ENCODE measurements at regions not wholly inside any gene's neighbourhood (a gene's known extent, or its start where the extent isn't known, plus 50 kb on each side); places are given as distances from the start of the nearest gene placed in this dataset.
"Not testable (repeated sequence)": the region's sequence is repeated elsewhere in the genome, so short reads cannot be mapped to it uniquely, and the experiment has no call there.

- no peak for DNase-seq
Observed at GRCh38 chr1:70556541-70556940, 145.5 kb downstream of the CTH start.

- no peak for DNase-seq
Observed at GRCh38 chr1:70567167-70567566, 156.1 kb downstream of the CTH start.

GRCh38 chr1:70571191-70571590 is 160.1 kb downstream of the CTH start:
- no peak for DNase-seq

- DNase-seq = no peak
Observed at GRCh38 chr1:70573317-70573843, 162.3 kb downstream of the CTH start.

- no peak for DNase-seq
Observed at GRCh38 chr1:70581661-70582060, 170.6 kb downstream of the CTH start.

- DNase-seq = no peak
Observed at GRCh38 chr1:70583522-70583921, 172.5 kb downstream of the CTH start.

- no peak for DNase-seq
Observed at GRCh38 chr1:70586046-70586445, 175.0 kb downstream of the CTH start.

GRCh38 chr1:70587872-70588366 is 176.9 kb downstream of the CTH start:
- no peak for DNase-seq

- DNase-seq = not testable (repeated sequence)
Observed at GRCh38 chr1:70593551-70593950, 182.5 kb downstream of the CTH start.

- DNase-seq = no peak
Observed at GRCh38 chr1:70608815-70609214, 197.7 kb downstream of the CTH start.

- DNase-seq = not testable (repeated sequence)
Observed at GRCh38 chr1:70610164-70610563, 199.1 kb downstream of the CTH start.

GRCh38 chr1:70616946-70617345 is 205.9 kb downstream of the CTH start:
- DNase-seq = no peak

- no peak for DNase-seq
Observed at GRCh38 chr1:70617728-70618127, 206.7 kb downstream of the CTH start.

GRCh38 chr1:70627910-70628309 is 216.8 kb downstream of the CTH start:
- no peak for DNase-seq

- DNase-seq = no peak
Observed at GRCh38 chr1:70628973-70629372, 217.9 kb downstream of the CTH start.

- DNase-seq = no peak
Observed at GRCh38 chr1:70633004-70633403, 221.9 kb downstream of the CTH start.

GRCh38 chr1:70635868-70636267 is 224.8 kb downstream of the CTH start:
- DNase-seq = no peak

GRCh38 chr1:70641868-70642267 is 230.8 kb downstream of the CTH start:
- no peak for DNase-seq

- no peak for DNase-seq
Observed at GRCh38 chr1:70656361-70656760, 245.3 kb downstream of the CTH start.

GRCh38 chr1:70659891-70660290 is 248.8 kb downstream of the CTH start:
- DNase-seq = no peak

- DNase-seq = no peak
Observed at GRCh38 chr1:70666381-70667140, 255.5 kb downstream of the CTH start.

GRCh38 chr1:70667494-70668170 is 256.6 kb downstream of the CTH start:
- DNase-seq = no peak

- DNase-seq = no peak
Observed at GRCh38 chr1:70671006-70671405, 259.9 kb downstream of the CTH start.

GRCh38 chr1:70672442-70672888 is 261.4 kb downstream of the CTH start:
- DNase-seq = no peak
